Fibroblast of upper back skin (primary cell): ENCODE measurements at regions not wholly inside any gene's neighbourhood (a gene's known extent, or its start where the extent isn't known, plus 50 kb on each side); places are given as distances from the start of the nearest gene placed in this dataset.
A peak's percentile ranks its signal among the peaks of the same experiment; 100 is the strongest.
"Not testable (repeated sequence)": the region's sequence is repeated elsewhere in the genome, so short reads cannot be mapped to it uniquely, and the experiment has no call there.

Experiments used
- DNase-seq: peaks from one replicate; pipeline ENCODE4 v3.0.0-alpha.2; 2013

- peak; percentile 64 for DNase-seq
These were observed 65.6 kb downstream of the OPTC start for GRCh38 chr1:203559523-203559922.

GRCh38 chr1:203561761-203562160 lies 64.9 kb upstream of the ATP2B4 start:
- DNase-seq: not testable (repeated sequence)

- DNase-seq: peak; percentile 52
These were observed 63.3 kb upstream of the ATP2B4 start for GRCh38 chr1:203563291-203563690.

- DNase-seq: peak; percentile 73
These were observed 62.6 kb upstream of the ATP2B4 start for GRCh38 chr1:203564024-203564423.

GRCh38 chr1:203565049-203565448 lies 61.6 kb upstream of the ATP2B4 start:
- DNase-seq: no peak

GRCh38 chr1:203565981-203566380 lies 60.7 kb upstream of the ATP2B4 start:
- DNase-seq: no peak

GRCh38 chr1:203566966-203567365 lies 59.7 kb upstream of the ATP2B4 start:
- not testable (repeated sequence) for DNase-seq

GRCh38 chr1:203567596-203567995 lies 59.0 kb upstream of the ATP2B4 start:
- no peak for DNase-seq

- no peak for DNase-seq
These were observed 56.9 kb upstream of the ATP2B4 start for GRCh38 chr1:203569490-203570318.

- no peak for DNase-seq
These were observed 55.8 kb upstream of the ATP2B4 start for GRCh38 chr1:203570805-203571204.

GRCh38 chr1:203571661-203572060 lies 55.0 kb upstream of the ATP2B4 start:
- no peak for DNase-seq

GRCh38 chr1:203572134-203572625 lies 54.5 kb upstream of the ATP2B4 start:
- DNase-seq: peak; percentile 76

GRCh38 chr1:203573730-203574129 lies 52.9 kb upstream of the ATP2B4 start:
- no peak for DNase-seq
